ENCODE measurements at regions not wholly inside any gene's neighbourhood (a gene's known extent, or its start where the extent isn't known, plus 50 kb on each side); places are given as distances from the start of the nearest gene placed in this dataset.
"Not testable (repeated sequence)": the region's sequence is repeated elsewhere in the genome, so short reads cannot be mapped to it uniquely, and the experiment has no call there.

- intact Hi-C loops (cut with DNase I, micrococcal nuclease), result no loop called here
- DNase-seq, result no peak
- no peak for ATAC-seq
These were observed 533.0 kb upstream of the POT1 start for GRCh38 chr7:125462615-125463014.

- no peak for ATAC-seq
- intact Hi-C loops (cut with DNase I, micrococcal nuclease), result no loop called here
- DNase-seq, result no peak
These were observed 529.4 kb upstream of the POT1 start for GRCh38 chr7:125459038-125459437.

GRCh38 chr7:125450749-125451148 lies 521.1 kb upstream of the POT1 start:
- DNase-seq (no peak), ATAC-seq (no peak)
- intact Hi-C loops (cut with DNase I, micrococcal nuclease), result no loop called here

- intact Hi-C loops (cut with DNase I, micrococcal nuclease), result no loop called here
- ATAC-seq, result no peak
- no peak for DNase-seq
These were observed 516.2 kb upstream of the POT1 start for GRCh38 chr7:125445836-125446235.

- no peak for DNase-seq
- ATAC-seq, result no peak
- intact Hi-C loops (cut with DNase I, micrococcal nuclease), result no loop called here
These were observed 515.2 kb upstream of the POT1 start for GRCh38 chr7:125444864-125445263.

GRCh38 chr7:125436220-125436619 lies 506.6 kb upstream of the POT1 start:
- intact Hi-C loops (cut with DNase I, micrococcal nuclease), result no loop called here
- ATAC-seq (no peak), DNase-seq (no peak)

- intact Hi-C loops (cut with DNase I, micrococcal nuclease), result no loop called here
- DNase-seq (no peak), ATAC-seq (no peak)
These were observed 501.7 kb upstream of the POT1 start for GRCh38 chr7:125431349-125431748.

- intact Hi-C loops (cut with DNase I, micrococcal nuclease), result no loop called here
- DNase-seq, result no peak
- no peak for ATAC-seq
These were observed 500.4 kb upstream of the POT1 start for GRCh38 chr7:125430013-125430412.

GRCh38 chr7:125427676-125428075 lies 498.1 kb upstream of the POT1 start:
- intact Hi-C loops (cut with DNase I, micrococcal nuclease), result no loop called here
- DNase-seq (no peak), ATAC-seq (no peak)

GRCh38 chr7:125425506-125425905 lies 495.9 kb upstream of the POT1 start:
- ATAC-seq, result no peak
- DNase-seq, result no peak
- intact Hi-C loops (cut with DNase I, micrococcal nuclease), result no loop called here

GRCh38 chr7:125424721-125425120 lies 495.1 kb upstream of the POT1 start:
- intact Hi-C loops (cut with DNase I, micrococcal nuclease), result no loop called here
- ATAC-seq (no peak), DNase-seq (no peak)

GRCh38 chr7:125423458-125424155 lies 494.0 kb upstream of the POT1 start:
- intact Hi-C loops (cut with DNase I, micrococcal nuclease), result no loop called here
- DNase-seq, result no peak
- ATAC-seq, result no peak

GRCh38 chr7:125421407-125421806 lies 491.8 kb upstream of the POT1 start:
- DNase-seq; ATAC-seq; intact Hi-C loops (cut with DNase I, micrococcal nuclease): not testable (repeated sequence)

GRCh38 chr7:125412890-125413665 lies 483.5 kb upstream of the POT1 start:
- DNase-seq (no peak), ATAC-seq (no peak)
- intact Hi-C loops (cut with DNase I, micrococcal nuclease), result no loop called here

- intact Hi-C loops (cut with DNase I, micrococcal nuclease), result no loop called here
- no peak for ATAC-seq
- no peak for DNase-seq
These were observed 480.3 kb upstream of the POT1 start for GRCh38 chr7:125409921-125410320.

- DNase-seq, result no peak
- intact Hi-C loops (cut with DNase I, micrococcal nuclease), result no loop called here
- no peak for ATAC-seq
These were observed 476.5 kb upstream of the POT1 start for GRCh38 chr7:125406111-125406510.

GRCh38 chr7:125399408-125399807 lies 469.8 kb upstream of the POT1 start:
- intact Hi-C loops (cut with DNase I, micrococcal nuclease), result no loop called here
- DNase-seq, result no peak

GRCh38 chr7:125396466-125397151 lies 467.0 kb upstream of the POT1 start:
- intact Hi-C loops (cut with DNase I, micrococcal nuclease), result no loop called here
- no peak for ATAC-seq
- no peak for DNase-seq

More at GRCh38 chr7:125399408-125399807, 469.8 kb upstream of the POT1 start:
- no peak for ATAC-seq

GRCh38 chr7:125391921-125392320 lies 462.3 kb upstream of the POT1 start:
- ATAC-seq (no peak), DNase-seq (no peak)
- intact Hi-C loops (cut with DNase I, micrococcal nuclease), result no loop called here

GRCh38 chr7:125390981-125391380 lies 461.4 kb upstream of the POT1 start:
- intact Hi-C loops (cut with DNase I, micrococcal nuclease), result no loop called here
- no peak for ATAC-seq

More at GRCh38 chr7:125390981-125391380, 461.4 kb upstream of the POT1 start:
- DNase-seq, result no peak
